Fibroblast of peridontal ligament (primary cell): ENCODE measurements at regions not wholly inside any gene's neighbourhood (a gene's known extent, or its start where the extent isn't known, plus 50 kb on each side); places are given as distances from the start of the nearest gene placed in this dataset.
"Not testable (repeated sequence)": the region's sequence is repeated elsewhere in the genome, so short reads cannot be mapped to it uniquely, and the experiment has no call there.

Experiments used
- DNase-seq: peaks from one replicate; pipeline ENCODE4 v3.0.0-alpha.2; 2010; ENCODE audit errors: extremely low read depth

DNA sequence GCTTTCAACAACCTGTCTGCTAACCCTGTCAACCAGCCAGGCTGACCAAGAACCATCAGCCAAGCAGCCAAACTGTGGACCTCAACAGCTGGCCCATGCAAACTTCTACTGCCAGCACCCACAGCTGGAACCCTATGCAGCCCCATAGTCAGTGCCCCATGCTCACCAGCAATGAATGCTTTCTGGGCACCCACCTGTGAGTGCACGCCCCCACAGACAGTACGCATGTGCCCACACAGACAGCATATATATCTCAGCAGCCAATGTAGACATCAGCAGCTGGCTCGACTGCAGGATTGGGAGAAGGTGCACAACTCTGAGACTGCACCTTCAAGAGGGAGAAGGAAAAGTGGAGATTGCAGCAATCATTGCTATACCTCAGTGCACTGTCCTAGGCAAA is 1534.6 kb downstream of the GRIK2 start:
- DNase-seq = no peak

DNA sequence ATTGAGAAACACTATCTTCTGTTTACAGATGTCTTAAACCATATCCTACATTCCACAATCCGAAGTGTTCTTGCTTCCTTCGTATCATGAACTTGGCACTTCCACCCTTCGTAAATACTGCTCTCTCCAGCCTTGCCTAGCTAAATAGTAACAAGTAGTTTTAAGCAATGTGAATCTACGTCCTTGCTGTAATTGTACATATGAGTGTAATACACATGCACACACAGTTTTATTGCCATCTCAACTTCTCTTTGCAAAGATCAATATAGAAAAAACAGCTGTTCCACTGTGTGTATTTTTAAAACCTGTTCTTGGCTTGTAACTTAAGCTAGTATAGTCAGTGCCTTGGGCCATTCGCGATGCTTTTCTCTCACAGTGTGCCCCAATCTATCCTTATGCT is 1524.7 kb downstream of the GRIK2 start:
- no peak for DNase-seq

DNA sequence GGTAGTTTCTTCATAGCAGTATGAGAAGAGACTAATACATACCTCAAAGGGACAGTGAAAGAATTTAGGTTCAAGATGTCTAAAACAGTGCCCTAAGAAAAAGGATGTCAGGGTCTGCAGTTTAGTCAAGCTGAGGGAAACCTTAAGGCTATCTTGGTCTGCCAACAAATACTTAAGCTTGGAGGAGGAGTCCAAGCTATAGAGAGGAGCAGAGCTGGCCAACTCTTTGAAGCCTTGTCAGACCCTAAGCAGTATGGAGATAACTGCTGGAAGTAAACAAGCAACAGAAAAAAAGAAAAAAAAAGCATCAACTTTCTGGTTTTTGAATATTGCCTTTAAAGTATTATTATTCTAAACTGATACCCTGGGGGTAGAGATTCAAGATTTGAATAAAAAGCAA is 1518.1 kb downstream of the GRIK2 start:
- no peak for DNase-seq

DNA sequence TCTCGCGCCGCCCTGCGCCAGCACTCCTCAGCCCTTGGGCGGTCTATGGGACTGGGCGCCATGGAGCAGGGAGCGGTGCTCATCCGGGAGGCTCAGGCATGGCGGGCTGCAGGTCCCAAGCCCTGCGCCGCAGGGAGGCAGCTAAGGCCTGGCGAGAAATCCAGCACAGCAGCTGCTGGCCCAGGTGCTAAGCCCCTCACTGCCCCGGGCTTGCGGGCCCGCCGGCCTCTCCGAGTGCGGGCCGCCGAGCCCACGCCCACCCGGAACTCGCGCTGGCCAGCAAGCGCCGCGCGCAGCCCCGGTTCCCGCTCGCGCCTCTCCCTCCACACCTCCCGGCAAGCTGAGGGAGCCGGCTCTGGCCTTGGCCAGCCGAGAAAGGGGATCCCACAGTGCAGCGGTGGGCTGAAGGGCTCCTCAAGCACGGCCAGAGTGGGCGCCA is 1517.2 kb downstream of the GRIK2 start:
- not testable (repeated sequence) for DNase-seq

DNA sequence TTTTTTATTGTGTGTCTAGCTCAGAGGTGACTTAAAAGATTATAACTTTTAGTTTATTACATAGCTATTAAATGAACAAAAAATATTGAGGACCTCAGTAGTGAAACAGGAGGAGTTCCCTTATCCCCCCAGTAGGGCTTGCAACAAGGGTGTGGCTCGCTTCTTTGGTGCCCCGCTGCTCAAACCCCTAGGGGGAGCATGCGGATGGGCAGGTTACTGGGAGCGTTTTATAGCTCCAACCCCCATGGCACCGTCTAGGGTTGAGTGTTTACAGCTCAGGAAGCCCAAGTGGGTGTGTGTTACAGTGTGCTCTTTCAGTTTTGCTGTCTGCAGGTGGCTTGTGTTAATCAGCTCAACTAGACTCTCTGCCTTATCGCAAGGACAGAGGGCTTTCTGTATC is 1513.7 kb downstream of the GRIK2 start:
- DNase-seq = no peak

DNA sequence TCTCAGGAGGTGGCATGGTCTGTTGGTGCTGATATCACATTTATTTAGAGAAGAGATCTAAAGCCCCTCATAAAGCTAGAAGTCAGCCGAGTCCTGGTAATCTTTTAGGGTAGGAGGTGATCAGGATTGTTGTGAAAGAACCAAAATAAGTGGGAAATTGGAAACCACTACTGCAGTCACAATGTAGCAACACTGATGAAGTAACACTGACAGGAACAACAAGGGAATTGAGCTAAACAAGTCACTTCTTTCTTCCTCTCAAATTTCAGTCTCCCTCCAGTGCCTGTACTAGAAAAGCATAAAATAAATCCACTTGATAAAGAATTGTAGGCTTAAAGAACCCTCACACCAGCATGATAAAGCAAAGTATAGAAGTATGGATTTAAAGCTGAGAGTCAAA is 1509.0 kb downstream of the GRIK2 start:
- no peak for DNase-seq

DNA sequence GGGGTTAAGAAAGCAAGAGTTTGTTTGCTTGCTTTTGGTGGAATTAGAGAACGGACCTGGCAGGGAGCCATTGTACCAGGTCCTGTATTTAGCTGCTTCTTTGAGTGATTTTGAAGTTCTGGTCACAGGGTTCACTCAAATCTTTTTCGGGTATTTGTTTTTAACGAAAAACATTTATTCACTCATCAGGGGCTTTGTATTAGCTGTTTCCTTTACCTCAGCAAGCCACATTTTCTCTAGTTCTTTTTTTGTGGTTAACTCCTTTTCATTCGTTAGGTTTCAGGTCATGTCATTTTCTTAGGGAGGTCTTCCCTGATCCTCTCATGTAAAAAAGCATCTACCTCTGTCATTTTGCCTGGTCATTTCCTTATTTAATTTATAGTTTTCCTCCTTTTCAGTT is 1502.2 kb downstream of the GRIK2 start:
- DNase-seq = no peak

DNA sequence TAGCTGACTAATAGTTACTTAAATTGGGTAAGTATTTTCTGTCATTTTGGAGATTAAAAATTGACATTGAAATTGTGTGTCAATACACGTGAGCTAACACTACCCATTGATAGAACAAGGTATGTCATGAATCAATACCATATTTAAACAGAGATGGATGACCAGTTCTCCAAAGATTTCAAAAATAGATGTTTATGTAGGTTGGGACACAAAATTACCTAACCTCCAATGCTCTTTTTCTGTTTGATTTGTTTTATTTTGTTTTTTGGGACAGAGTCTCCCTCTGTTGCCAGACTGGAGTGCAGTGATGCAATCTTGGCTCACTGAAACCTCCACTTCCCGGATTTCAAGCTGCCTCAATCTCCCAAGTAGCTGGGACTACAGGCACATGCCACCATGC is 1491.7 kb downstream of the GRIK2 start:
- no peak for DNase-seq

DNA sequence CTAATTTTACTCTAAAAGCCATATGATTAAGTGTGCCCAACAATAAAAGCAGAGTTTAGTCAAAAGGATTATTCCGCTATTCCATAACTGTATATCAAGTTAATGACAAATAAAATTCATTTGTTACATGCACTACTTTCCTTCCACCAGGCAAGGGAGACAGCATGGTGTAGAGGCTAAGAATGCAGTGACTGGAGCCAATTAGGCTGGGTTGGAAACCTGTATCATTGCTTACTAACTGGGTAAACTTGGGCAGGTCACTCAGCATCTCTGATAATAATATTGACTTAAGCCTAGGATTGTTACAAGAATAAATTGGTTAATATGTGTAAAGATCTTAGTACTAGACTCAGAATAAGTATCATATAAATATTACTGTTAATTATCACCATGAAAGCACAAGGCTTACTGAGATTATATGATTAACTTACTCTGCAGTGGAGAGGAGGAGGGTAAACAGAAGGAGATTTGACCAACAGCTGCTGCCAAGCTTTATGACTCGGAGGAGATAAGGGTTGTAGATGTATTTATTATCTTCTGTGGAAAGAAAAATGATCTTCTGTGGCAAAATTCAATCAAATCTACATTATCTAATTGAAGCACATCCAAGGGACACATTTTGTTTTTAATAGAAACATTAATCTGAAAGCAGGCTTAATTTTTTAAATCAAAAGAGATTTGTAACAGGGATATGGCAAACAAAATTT is 1459.9 kb downstream of the GRIK2 start:
- DNase-seq = no peak

DNA sequence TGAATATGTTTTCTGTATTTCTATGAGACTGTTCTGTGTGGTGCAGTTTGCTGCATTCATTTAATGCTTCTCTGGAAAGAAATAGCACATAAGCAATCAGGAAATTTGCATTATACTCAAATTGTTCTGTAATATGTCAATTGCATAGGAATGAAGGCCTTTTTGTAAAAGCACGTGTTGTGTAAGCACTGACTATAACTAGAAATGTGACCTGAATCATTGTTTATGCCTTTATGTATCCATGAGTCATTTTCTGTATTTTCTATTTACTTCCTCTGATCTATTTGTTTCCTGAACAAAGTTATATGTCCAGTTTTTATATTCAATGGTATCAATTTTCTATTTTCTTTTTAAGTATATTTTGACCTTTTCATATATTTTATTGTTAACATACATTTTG is 1455.3 kb downstream of the GRIK2 start:
- DNase-seq = no peak

DNA sequence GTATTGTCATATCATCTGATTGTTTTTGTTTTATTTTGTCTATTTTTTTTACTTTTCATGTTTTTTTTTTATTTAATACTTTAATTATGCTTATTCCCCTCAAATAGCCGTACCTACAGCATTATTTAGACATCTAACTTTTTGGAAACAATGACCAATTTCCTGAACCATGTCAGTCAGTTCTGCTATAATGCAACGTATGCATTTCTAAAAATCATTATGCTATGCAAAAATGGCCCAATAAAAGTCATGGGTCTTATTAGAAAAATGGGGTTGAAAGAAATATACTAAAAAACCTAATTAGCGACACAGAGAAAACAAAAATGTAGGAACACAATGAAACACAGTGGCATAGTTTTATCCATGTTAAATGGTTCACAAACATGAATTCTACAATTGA is 1454.7 kb downstream of the GRIK2 start:
- no peak for DNase-seq

DNA sequence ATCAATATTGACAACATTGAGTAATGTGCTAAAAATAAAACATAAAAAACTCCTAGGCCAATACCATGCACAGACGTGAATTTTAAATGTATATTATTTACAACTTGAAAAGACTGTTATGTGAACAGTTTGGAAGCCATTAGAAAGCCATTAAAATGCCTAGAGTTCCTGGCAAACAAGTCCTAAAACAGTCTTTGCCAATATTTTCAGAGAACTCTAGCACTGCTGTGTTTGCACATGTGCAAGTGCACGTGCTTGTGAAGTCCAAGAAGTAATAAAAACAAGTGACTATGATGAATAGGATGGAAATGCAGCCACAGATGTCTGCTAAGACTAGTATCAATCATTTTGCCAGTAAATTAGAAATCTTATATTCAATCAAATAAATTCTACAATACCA is 1447.6 kb downstream of the GRIK2 start:
- no peak for DNase-seq

DNA sequence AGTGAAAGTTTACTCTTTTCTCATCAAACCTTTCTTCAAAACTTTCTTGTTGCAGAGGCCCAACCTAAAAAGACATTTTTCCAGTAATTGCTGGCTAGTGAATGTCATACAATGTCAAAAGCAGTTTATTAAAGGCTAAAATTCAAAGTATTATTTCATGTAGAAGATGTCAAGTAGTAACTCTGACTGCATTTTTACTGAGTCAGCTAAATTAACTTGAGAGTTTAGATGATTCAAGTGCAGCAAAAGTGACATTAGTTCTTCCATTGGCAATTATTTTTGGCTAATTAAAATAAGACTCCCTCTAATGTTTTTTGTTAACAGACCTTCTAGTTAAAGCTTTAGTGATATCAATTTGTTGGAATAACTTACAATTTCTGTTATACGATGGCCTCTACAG is 1438.5 kb downstream of the GRIK2 start:
- no peak for DNase-seq

DNA sequence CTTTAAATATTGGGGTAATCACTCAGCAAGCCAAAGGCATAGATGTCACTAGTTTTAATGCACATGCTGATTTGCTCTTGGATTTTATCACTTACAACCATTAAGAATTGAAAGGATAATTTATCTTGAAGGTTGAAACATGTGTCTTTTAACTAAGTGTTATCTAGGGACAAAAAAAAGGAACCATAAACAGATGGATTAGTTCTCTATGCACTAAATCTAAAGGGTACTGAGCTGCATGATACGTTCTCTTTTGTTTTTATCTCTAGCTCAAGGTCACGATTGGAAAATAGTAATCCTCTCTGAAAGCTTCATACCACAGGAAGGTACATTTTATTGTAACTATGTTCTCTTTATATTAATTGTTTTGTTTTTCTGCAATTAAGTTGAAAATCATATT is 1426.6 kb downstream of the GRIK2 start:
- no peak for DNase-seq

DNA sequence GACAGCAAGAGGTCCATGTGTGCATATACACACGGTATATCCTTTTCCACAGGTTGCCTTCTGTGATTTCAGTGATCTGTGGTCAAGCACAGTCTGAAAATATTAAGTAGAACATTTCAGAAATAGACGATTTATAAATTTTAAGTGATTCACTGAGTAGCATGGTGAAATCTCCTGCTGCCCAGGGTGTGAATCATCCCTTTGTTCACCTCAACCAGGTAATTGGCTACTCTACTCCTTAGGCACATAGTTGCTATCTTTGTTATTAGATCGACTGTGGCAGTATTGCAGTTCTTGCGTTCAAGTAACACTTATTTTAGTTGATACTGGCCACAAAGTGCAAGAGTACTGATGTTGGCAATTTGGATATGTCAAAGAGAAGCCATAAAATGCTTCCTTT is 1421.7 kb downstream of the GRIK2 start:
- no peak for DNase-seq

DNA sequence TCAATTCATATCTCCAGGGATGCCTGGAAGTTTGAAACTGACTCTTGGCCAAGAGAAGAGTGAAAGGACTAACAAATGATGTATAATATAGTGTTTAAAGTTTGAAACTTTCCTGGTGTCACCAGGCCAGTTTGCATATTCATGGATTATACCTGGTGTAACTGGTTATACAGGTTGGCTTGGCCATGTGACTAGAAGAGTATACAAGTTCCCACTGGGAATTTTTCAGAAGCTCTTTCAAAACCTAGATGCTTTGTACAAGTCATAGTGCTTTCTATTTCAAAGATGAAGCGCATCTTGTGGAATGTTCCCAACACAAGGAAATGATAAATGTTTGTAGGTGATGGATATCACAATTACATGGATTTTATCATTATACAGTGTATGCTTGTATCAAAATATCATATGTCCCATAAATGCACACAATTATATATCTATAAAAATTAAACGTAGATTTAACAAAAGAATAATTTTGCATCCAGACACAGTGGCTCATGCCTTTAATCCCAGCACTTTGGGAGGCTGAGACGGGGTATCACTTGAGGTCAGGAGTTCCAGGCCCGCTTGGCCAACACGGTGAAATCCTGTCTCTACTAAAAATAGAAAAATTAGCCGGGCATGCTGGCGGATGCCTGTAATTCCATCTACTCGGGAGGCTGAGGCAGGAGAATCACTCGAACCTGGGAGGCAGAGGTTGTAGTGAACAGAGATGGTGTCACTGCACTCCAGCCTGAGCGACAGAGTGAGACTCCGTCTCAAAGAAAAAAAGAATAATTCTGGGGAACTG is 1420.2 kb downstream of the GRIK2 start:
- no peak for DNase-seq

DNA sequence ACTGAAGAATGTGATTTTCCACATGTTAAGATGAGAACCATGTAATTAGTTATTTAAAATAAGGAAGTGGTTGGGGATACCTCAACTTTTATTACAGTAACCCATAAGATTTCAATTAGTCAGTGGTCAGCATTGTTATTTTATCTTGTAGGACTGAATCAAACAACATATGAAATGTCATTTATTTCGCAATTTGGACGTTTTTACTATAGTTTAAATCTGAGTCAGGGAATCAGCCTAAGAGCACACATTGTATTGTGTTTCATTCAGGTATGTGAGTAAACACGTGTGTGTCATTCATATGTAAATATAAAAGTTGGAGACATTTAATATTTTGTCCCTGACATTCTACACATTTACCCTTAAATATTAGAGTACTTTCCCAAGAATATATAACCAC is 1418.7 kb downstream of the GRIK2 start:
- no peak for DNase-seq

DNA sequence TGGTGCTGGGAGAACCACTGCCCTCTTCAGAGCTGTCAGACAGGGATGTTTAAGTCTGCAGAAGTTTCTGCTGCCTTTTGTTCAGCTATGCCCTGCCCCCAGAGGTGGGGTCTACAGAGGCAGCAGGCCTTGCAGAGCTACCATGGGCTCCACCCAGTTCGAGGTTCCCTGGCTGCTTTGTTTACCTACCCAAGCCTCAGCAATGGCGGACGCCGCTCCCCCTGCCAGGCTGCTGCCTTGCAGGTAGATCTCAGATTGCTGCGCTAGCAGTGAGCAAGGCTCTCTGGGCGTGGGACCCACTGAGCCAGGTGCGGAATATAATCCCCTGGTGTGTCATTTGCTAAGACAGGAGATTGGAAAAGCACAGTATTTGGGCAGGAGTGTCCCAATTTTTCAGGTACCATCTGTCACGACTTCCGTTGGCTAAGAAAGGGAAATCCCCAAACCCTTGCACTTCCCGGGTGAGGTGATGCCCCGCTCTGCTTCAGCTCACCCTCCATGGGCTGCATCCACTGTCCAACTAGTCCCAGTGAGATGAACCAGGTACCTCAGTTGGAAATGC is 1415.5 kb downstream of the GRIK2 start:
- not testable (repeated sequence) for DNase-seq

DNA sequence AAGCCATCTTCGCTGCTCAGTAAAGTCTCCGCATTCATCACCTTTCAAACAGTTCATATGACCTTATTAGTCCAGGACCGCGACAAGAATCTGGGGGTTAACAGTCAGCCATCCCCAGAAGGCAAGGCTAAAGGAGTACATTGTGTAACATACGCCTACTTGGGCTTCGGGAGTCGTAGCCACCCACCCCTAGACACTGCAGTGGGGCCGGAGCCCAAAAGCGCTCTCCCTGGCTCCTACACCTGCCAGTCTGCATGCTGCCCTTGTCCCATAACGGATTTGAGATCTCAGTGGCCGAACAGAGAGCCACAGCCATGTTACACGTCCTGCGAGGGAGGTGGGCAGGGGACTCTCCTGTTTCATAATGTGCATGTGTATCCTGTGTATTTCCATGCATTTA is 1405.5 kb downstream of the GRIK2 start:
- no peak for DNase-seq

DNA sequence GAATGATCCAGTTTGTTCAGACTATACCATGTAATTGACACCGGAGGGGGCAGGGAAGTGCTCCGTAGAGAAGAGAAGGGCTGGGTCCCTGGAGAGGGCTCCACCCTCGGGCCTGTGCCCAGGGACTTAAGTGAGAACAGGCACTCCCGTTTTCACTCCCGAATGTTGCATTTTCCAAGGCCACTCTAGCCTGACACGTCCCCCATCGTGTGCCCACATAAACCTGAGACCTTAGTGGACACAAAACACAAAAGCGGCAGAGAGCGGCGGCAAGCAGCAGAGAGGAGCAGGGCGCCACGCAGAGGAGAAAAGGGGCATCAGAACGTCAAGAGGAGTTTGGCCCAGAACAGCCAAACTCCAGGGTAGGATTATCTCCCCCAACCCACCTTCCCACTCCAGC is 1405.1 kb downstream of the GRIK2 start:
- DNase-seq = no peak

DNA sequence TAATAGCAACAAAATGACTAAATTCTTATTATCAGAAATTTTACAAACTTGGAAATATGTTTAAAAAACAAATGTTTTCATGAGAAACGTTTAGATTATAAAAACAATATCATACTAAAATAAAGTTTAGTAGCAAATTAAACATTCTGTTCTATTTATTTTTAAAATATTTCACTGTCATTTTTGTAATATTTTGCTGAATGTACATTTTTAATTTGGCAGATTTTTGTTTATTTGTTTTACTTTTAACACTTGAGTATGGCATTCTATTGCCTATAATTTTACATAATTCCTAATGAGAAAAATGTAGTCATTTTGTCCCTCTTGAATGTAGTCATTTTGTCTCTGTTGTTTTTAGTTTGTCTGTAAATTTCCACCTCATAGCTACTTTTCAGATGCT is 1400.2 kb downstream of the GRIK2 start:
- no peak for DNase-seq

DNA sequence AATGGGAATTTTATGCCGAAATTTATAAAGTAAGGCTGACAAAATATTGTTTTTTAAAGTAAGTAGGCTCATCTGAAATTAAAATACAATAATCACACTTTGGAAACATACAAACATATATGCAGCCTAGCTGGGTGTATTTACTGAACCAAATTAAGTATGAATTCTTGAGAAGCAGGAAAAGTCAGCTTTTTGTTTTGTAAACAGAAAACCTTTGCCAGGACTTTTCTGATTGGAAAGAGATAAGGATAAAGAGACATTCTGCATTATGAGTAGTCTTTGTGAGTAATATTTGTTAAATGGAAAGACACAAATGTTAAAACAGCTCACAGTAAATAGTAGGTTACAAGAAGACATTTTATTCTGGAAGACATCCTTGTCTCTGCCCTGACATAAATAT is 1380.8 kb downstream of the GRIK2 start:
- no peak for DNase-seq

DNA sequence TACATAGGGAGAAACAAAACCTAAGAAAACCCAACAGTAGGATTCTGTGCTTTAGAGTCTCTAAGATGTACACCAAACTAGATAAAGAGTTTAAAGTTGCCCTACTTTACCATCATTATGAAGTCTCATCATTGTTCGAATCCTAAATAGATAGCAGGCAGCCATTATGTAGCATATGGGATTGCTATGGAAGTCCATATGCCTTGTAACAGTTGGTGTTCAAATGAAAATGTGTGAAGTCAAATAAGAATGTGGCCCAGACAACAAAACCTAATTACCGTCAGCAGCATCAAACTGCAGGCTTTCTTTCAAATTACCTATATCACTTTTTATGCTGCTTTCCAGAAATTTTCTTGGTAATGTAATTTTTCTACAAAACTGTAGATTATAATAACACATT is 1380.1 kb downstream of the GRIK2 start:
- DNase-seq = no peak
